Muscle of arm (tissue), 1 donor: ENCODE measurements at regions not wholly inside any gene's neighbourhood (a gene's known extent, or its start where the extent isn't known, plus 50 kb on each side); places are given as distances from the start of the nearest gene placed in this dataset.
"Not testable (repeated sequence)": the region's sequence is repeated elsewhere in the genome, so short reads cannot be mapped to it uniquely, and the experiment has no call there.

Source experiments
- DNase-seq: peaks from one replicate; pipeline ENCODE4 v3.0.0-alpha.2; 2013

GRCh38 chr2:208929894-208930427 lies 493.9 kb upstream of the MAP2 start:
- DNase-seq: no peak

GRCh38 chr2:208935531-208935930 lies 488.3 kb upstream of the MAP2 start:
- DNase-seq: no peak

GRCh38 chr2:208937521-208937920 lies 486.3 kb upstream of the MAP2 start:
- no peak for DNase-seq

- no peak for DNase-seq
Measured at GRCh38 chr2:208939852-208940251, 484.0 kb upstream of the MAP2 start.

- DNase-seq: no peak
Measured at GRCh38 chr2:208945719-208946256, 478.1 kb upstream of the MAP2 start.

GRCh38 chr2:208948073-208948472 lies 475.8 kb upstream of the MAP2 start:
- no peak for DNase-seq

- DNase-seq: no peak
Measured at GRCh38 chr2:208970070-208970469, 453.8 kb upstream of the MAP2 start.

GRCh38 chr2:208977582-208977981 lies 446.3 kb upstream of the MAP2 start:
- DNase-seq: no peak

GRCh38 chr2:208978946-208979345 lies 444.9 kb upstream of the MAP2 start:
- no peak for DNase-seq

- DNase-seq: no peak
Measured at GRCh38 chr2:208980321-208980720, 443.5 kb upstream of the MAP2 start.

- no peak for DNase-seq
Measured at GRCh38 chr2:208982831-208983230, 441.0 kb upstream of the MAP2 start.

GRCh38 chr2:208983486-208983885 lies 440.4 kb upstream of the MAP2 start:
- DNase-seq: no peak

- DNase-seq: no peak
Measured at GRCh38 chr2:208984376-208985090, 439.3 kb upstream of the MAP2 start.

GRCh38 chr2:208985644-208986043 lies 438.2 kb upstream of the MAP2 start:
- DNase-seq: no peak

- DNase-seq: no peak
Measured at GRCh38 chr2:208990716-208991115, 433.1 kb upstream of the MAP2 start.

GRCh38 chr2:208999911-209000310 lies 423.9 kb upstream of the MAP2 start:
- no peak for DNase-seq

GRCh38 chr2:209002054-209002453 lies 421.8 kb upstream of the MAP2 start:
- DNase-seq: no peak

- no peak for DNase-seq
Measured at GRCh38 chr2:209005371-209005770, 418.5 kb upstream of the MAP2 start.

GRCh38 chr2:209008636-209009287 lies 415.1 kb upstream of the MAP2 start:
- no peak for DNase-seq

GRCh38 chr2:209018633-209019032 lies 405.2 kb upstream of the MAP2 start:
- not testable (repeated sequence) for DNase-seq

GRCh38 chr2:209029249-209029648 lies 394.6 kb upstream of the MAP2 start:
- no peak for DNase-seq

GRCh38 chr2:209044307-209044706 lies 379.5 kb upstream of the MAP2 start:
- no peak for DNase-seq

- no peak for DNase-seq
Measured at GRCh38 chr2:209046163-209046562, 377.7 kb upstream of the MAP2 start.
